IMR-90 (cell line): ENCODE measurements at regions not wholly inside any gene's neighbourhood (a gene's known extent, or its start where the extent isn't known, plus 50 kb on each side); places are given as distances from the start of the nearest gene placed in this dataset.

Experiments
- ATAC-seq: fragments of 200-7000 bp; cut with Tn5 transposase; 2 replicates; pipeline ENCODE4 v1.9.1; 2020; ENCODE audit warnings: low read depth, mild to moderate bottlenecking, moderate library complexity
- BruUV-seq: library from RNA; stranded (reverse); fragments of 400-500 nt; replicated peaks from 2 replicates; lab custom pipeline; 2021; lab: Mats Ljungman, UMichigan
- CTCF ChIA-PET: fragments of 300-600 bp; formaldehyde crosslinking; extraction: SDS; loops from one replicate; lab custom pipeline; 2021; ENCODE audit warnings: antibody characterized with exemption; lab: Yijun Ruan, JAX
- POLR2A ChIA-PET: fragments of 300-600 bp; sonication (Branson Sonifier 250); formaldehyde crosslinking; loops from one replicate; lab custom pipeline; 2022; ENCODE audit warnings: antibody characterized with exemption; ENCODE audit not compliant: unreplicated experiment; lab: Charles Lee
- DNase-seq: peaks from one replicate; pipeline ENCODE4 v3.0.0; 2013
- H2AFZ ChIP-seq: replicated peaks from 2 replicates; pipeline ENCODE3; 2013; ENCODE audit warnings: low read length, mild to moderate bottlenecking; ENCODE audit not compliant: poor library complexity
- H2AK5ac ChIP-seq: 2 replicates; pipeline ENCODE4 v1.6.1; 2013; ENCODE audit warnings: low read depth, low read length, inconsistent platforms
- H2AK9ac ChIP-seq: replicated peaks from 2 replicates; pipeline ENCODE3; 2013; ENCODE audit warnings: mild to moderate bottlenecking, low read depth, low read length, moderate library complexity; ENCODE audit not compliant: poor library complexity
- H2BK120ac ChIP-seq: 2 replicates; pipeline ENCODE4 v1.6.1; 2013; ENCODE audit warnings: low read depth, low read length, inconsistent platforms
- H2BK15ac ChIP-seq: 3 replicates; pipeline ENCODE4 v1.6.1; 2013; ENCODE audit warnings: low read depth, low read length, inconsistent platforms
- H2BK20ac ChIP-seq: 2 replicates; pipeline ENCODE4 v1.6.1; 2013; ENCODE audit warnings: low read depth, mild to moderate bottlenecking, inconsistent platforms, low read length, moderate library complexity
- H2BK5ac ChIP-seq: 2 replicates; pipeline ENCODE4 v1.6.1; 2013; ENCODE audit warnings: mild to moderate bottlenecking, low read depth, low read length, inconsistent platforms; ENCODE audit not compliant: poor library complexity, severe bottlenecking
- H3K14ac ChIP-seq: replicated peaks from 2 replicates; pipeline ENCODE4 v1.6.1; 2013; ENCODE audit warnings: low read depth, low read length, inconsistent platforms
- H3K18ac ChIP-seq: 2 replicates; pipeline ENCODE4 v1.6.1; 2013; ENCODE audit warnings: low read depth, low read length, control low read depth
- H3K23ac ChIP-seq: 2 replicates; pipeline ENCODE4 v1.6.1; 2013; ENCODE audit warnings: low read depth, low read length, inconsistent platforms
- H3K27ac ChIP-seq: 2 replicates; pipeline ENCODE4 v1.5.1; 2013; ENCODE audit warnings: mild to moderate bottlenecking, control low read depth, low read length; ENCODE audit not compliant: insufficient read depth
- H3K27me3 ChIP-seq: 2 replicates; pipeline ENCODE4 v1.6.1; 2013; ENCODE audit warnings: low read length; ENCODE audit not compliant: control insufficient read depth, insufficient read depth
- H3K36me3 ChIP-seq: 2 replicates; pipeline ENCODE4 v1.6.1; 2013; ENCODE audit warnings: low read length, mixed read lengths; ENCODE audit not compliant: control insufficient read depth, insufficient read depth
- H3K4ac ChIP-seq: 2 replicates; pipeline ENCODE4 v1.6.1; 2013; ENCODE audit warnings: low read depth, low read length, inconsistent platforms
- H3K4me1 ChIP-seq: 2 replicates; pipeline ENCODE4 v1.6.1; 2013; ENCODE audit warnings: low read length, mixed read lengths; ENCODE audit not compliant: control insufficient read depth, insufficient read depth
- H3K4me2 ChIP-seq: 2 replicates; pipeline ENCODE4 v1.6.1; 2013; ENCODE audit warnings: low read depth, mild to moderate bottlenecking, control low read depth, low read length, moderate library complexity
- H3K4me3 ChIP-seq: 2 replicates; pipeline ENCODE4 v1.5.1; 2013; ENCODE audit warnings: low read depth, mild to moderate bottlenecking, control low read depth, low read length, moderate library complexity; ENCODE audit not compliant: insufficient read depth
- H3K56ac ChIP-seq: 2 replicates; pipeline ENCODE4 v1.6.1; 2013; ENCODE audit warnings: low read length, inconsistent platforms; ENCODE audit not compliant: insufficient read depth; ENCODE audit errors: extremely low read depth
- H3K79me1 ChIP-seq, 2 experiments: 2 replicates each; pipeline ENCODE4 v1.6.1; 2013; ENCODE audit warnings: low read length in 2 of 2, inconsistent platforms in 1 of 2, low read depth in 1 of 2
- H3K9ac ChIP-seq: 2 replicates; pipeline ENCODE4 v1.6.1; 2013; ENCODE audit warnings: low read depth, low read length, control low read depth
- H3K9me1 ChIP-seq: 2 replicates; pipeline ENCODE4 v1.6.1; 2013; ENCODE audit warnings: low read length, inconsistent platforms; ENCODE audit not compliant: insufficient read depth
- H3K9me3 ChIP-seq: 2 replicates; pipeline ENCODE4 v1.6.1; 2013; ENCODE audit warnings: low read length; ENCODE audit not compliant: control insufficient read depth, insufficient read depth
- H4K20me1 ChIP-seq: 2 replicates; pipeline ENCODE4 v1.6.1; 2013; ENCODE audit warnings: low read length, inconsistent platforms; ENCODE audit not compliant: insufficient read depth
- H4K5ac ChIP-seq: 2 replicates; pipeline ENCODE4 v1.6.1; 2013; ENCODE audit warnings: mild to moderate bottlenecking, low read depth, low read length, control low read depth
- H4K8ac ChIP-seq, 2 experiments: 2 replicates each; pipeline ENCODE4 v1.6.1; 2013; ENCODE audit warnings: low read depth in 2 of 2, low read length in 2 of 2, control low read depth in 1 of 2, inconsistent platforms in 1 of 2
- H4K91ac ChIP-seq: 2 replicates; pipeline ENCODE4 v1.6.1; 2013; ENCODE audit warnings: low read depth, low read length, inconsistent platforms; ENCODE audit not compliant: insufficient read depth
- BHLHE40 ChIP-seq: fragments of 150-350 bp; IDR thresholded peaks from 2 replicates; pipeline ENCODE4 v1.6.1; 2016; ENCODE audit warnings: mild to moderate bottlenecking, low read depth, low read length
- CEBPB ChIP-seq: IDR thresholded peaks from 2 replicates; pipeline ENCODE4 v1.6.1; 2012; ENCODE audit warnings: low read depth, low read length, improper control_type of control experiment
- FOS ChIP-seq: fragments of 150-350 bp; IDR thresholded peaks from 2 replicates; pipeline ENCODE4 v1.6.1; 2016; ENCODE audit warnings: low read depth, low read length
- MAZ ChIP-seq: IDR thresholded peaks from 2 replicates; pipeline ENCODE4 v1.6.1; 2012; ENCODE audit warnings: low read depth, mild to moderate bottlenecking, low read length, improper control_type of control experiment, moderate library complexity, borderline replicate concordance
- NFE2L2 ChIP-seq: fragments of 150-350 bp; IDR thresholded peaks from 2 replicates; pipeline ENCODE4 v1.6.1; 2016; ENCODE audit warnings: low read depth, mild to moderate bottlenecking, low read length
- POLR2A ChIP-seq: IDR thresholded peaks from 2 replicates; pipeline ENCODE4 v1.6.1; 2012; ENCODE audit warnings: mild to moderate bottlenecking, low read depth, low read length
- RCOR1 ChIP-seq: IDR thresholded peaks from 2 replicates; pipeline ENCODE4 v1.6.1; 2012; ENCODE audit warnings: mild to moderate bottlenecking, low read length, improper control_type of control experiment; ENCODE audit not compliant: insufficient replicate concordance
- RFX5 ChIP-seq: IDR thresholded peaks from 2 replicates; pipeline ENCODE4 v1.8.0; 2012; ENCODE audit warnings: low read depth, mild to moderate bottlenecking, low read length, moderate library complexity
- SMC3 ChIP-seq: fragments of 150-350 bp; IDR thresholded peaks from 2 replicates; pipeline ENCODE4 v1.6.1; 2016; ENCODE audit warnings: low read depth, mild to moderate bottlenecking, antibody characterized with exemption, low read length, moderate library complexity
- WGBS, 2 experiments: methylation state at CpG; one replicate each; pipeline versions ENCODE4 v1.1.5 to v1.1.7; 2013; ENCODE audit warnings: missing lambda C conversion rate in 2 of 2; ENCODE audit not compliant: insufficient read length in 1 of 2; ENCODE audit errors: extremely low coverage in 2 of 2; 5-methylcytosine and 5-hydroxymethylcytosine counted together
- dilution Hi-C: fragments of 300-500 bp; cut with HindIII; formaldehyde crosslinking; loops from one replicate; pipeline ENCODE4 v1.14.3; 2018; ENCODE audit warnings: low sequenced_read_pairs; ENCODE audit not compliant: unreplicated experiment
- in situ Hi-C: fragments of 300-500 bp; cut with MboI; formaldehyde crosslinking; loops from 3 replicates; pipeline ENCODE4 v1.14.3; 2019; ENCODE audit warnings: low sequenced_read_pairs, inconsistent platforms, mixed read lengths
- intact Hi-C: fragments of 100-400 bp; cut with micrococcal nuclease; formaldehyde crosslinking; loops from 2 replicates; pipeline ENCODE4 v1.10.0; 2022
- TF ChIP-seq, protein P1 (sequence below): conservative IDR thresholded peaks from 2 replicates; pipeline ENCODE4 v1.5.1; 2012; ENCODE audit warnings: mild to moderate bottlenecking, low read depth, low read length, improper control_type of control experiment

DNA sequence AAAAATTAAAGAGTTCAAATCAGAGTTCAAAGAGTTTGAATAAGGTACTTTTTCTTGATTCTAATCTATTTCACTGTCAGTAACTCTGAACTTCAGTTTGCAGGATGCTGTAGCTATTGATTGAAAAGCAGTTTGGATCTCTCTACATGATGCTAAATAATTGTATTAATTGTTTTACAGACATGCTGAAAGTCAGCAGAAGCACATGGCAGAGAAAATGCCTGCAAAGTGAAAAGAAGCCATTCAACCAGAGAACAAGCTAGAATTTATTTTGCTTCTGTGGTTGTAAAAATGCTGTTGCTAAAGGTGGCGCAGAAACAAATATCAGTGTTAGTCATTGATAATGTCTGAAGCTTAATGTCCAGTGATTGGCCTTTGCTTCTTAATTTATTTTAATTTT is 92.1 kb upstream of the IL12A start:
- ATAC-seq (no peak), DNase-seq (no peak)
- H4K20me1 ChIP-seq, result no peaks in the 10 kb centered on the region
- H4K8ac ChIP-seq, result peak overlapping the region in 1 of 2 experiments; percentile 6; a peak in 1 of 4 replicates
- peak overlapping the region; percentile 30; the same call in 1 of the 2 replicates for H3K18ac ChIP-seq
- peaks cover 15% of the 10 kb centered on the region for H3K9me1 ChIP-seq
- H3K36me3 ChIP-seq, result peaks cover 6% of the 10 kb centered on the region; the same call in 1 of the 2 replicates
- peaks cover 18% of the 10 kb centered on the region for H3K4me1 ChIP-seq
- TF ChIP-seq POLR2A (no peak), RFX5 (no peak), MAZ (no peak), NFE2L2 (no peak), SMC3 (no peak), CEBPB (no peak), FOS (no peak), BHLHE40 (no peak), RCOR1 (no peak)
- TF ChIP-seq, protein P1, sequence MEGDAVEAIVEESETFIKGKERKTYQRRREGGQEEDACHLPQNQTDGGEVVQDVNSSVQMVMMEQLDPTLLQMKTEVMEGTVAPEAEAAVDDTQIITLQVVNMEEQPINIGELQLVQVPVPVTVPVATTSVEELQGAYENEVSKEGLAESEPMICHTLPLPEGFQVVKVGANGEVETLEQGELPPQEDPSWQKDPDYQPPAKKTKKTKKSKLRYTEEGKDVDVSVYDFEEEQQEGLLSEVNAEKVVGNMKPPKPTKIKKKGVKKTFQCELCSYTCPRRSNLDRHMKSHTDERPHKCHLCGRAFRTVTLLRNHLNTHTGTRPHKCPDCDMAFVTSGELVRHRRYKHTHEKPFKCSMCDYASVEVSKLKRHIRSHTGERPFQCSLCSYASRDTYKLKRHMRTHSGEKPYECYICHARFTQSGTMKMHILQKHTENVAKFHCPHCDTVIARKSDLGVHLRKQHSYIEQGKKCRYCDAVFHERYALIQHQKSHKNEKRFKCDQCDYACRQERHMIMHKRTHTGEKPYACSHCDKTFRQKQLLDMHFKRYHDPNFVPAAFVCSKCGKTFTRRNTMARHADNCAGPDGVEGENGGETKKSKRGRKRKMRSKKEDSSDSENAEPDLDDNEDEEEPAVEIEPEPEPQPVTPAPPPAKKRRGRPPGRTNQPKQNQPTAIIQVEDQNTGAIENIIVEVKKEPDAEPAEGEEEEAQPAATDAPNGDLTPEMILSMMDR, result no peak
- WGBS, 2 experiments, result no CpG with 5 or more reads among the region's 1 CpG
- no peak overlapping the region for H4K91ac ChIP-seq
- CTCF ChIA-PET, result interaction anchor here (0.6 to 2.4 kb wide), 2 partner anchors 12 to 135 kb away, joined by 3 to 12 read pairs; no protein-coding TSS in a partner anchor
- H2BK120ac ChIP-seq, result no peak overlapping the region
- no peak overlapping the region for H3K14ac ChIP-seq
- H2BK5ac ChIP-seq, result no peak overlapping the region
- intact Hi-C loops (no loop called here), in situ Hi-C loops (loop anchor here (25.0 kb wide), 2 partner anchors 266 to 516 kb away; no protein-coding TSS in a partner anchor), dilution Hi-C loops (no loop called here)
- no peak overlapping the region for H2AFZ ChIP-seq
- H3K23ac ChIP-seq, result no peak overlapping the region
- no peak overlapping the region for H3K4me3 ChIP-seq
- no peak overlapping the region for H3K9ac ChIP-seq
- no peak overlapping the region for H2BK20ac ChIP-seq
- no peak overlapping the region for H2AK5ac ChIP-seq
- no peak overlapping the region for H2BK15ac ChIP-seq
- no peak overlapping the region for H2AK9ac ChIP-seq
- H3K9me3 ChIP-seq, result no peaks in the 10 kb centered on the region
- H3K27me3 ChIP-seq, result no peaks in the 10 kb centered on the region
- POLR2A ChIA-PET, result no interaction called here
- no peak overlapping the region for H4K5ac ChIP-seq
- no TSS peak for BruUV-seq
- H3K4me2 ChIP-seq, result no peak overlapping the region
- H3K27ac ChIP-seq, result no peak overlapping the region
- no peak overlapping the region for H3K4ac ChIP-seq
- peaks cover 20 to 30% of the 10 kb centered on the region in 2 experiments for H3K79me1 ChIP-seq
- no peak overlapping the region for H3K56ac ChIP-seq
